Mesothelial cell of epicardium (in vitro differentiated cells): ENCODE measurements at regions not wholly inside any gene's neighbourhood (a gene's known extent, or its start where the extent isn't known, plus 50 kb on each side); places are given as distances from the start of the nearest gene placed in this dataset.

Experiments used
- DNase-seq, 2 experiments: peaks; one replicate each; pipeline ENCODE4 v3.0.0; 2021; ENCODE audit warnings: low spot score in 2 of 2; ENCODE audit not compliant: unreplicated experiment in 2 of 2
- H3K27ac Mint-ChIP-seq: 2 replicates; pipeline ENCODE4 v1.8.0; 2021; ENCODE audit warnings: mixed read lengths
- H3K27me3 Mint-ChIP-seq: 2 replicates; pipeline ENCODE4 v1.8.0; 2021; ENCODE audit warnings: low read depth, mixed read lengths
- H3K36me3 Mint-ChIP-seq: 2 replicates; pipeline ENCODE4 v1.8.0; 2021; ENCODE audit warnings: mixed read lengths
- H3K4me1 Mint-ChIP-seq: 2 replicates; pipeline ENCODE4 v1.8.0; 2021; ENCODE audit warnings: mixed read lengths
- H3K4me3 Mint-ChIP-seq: 2 replicates; pipeline ENCODE4 v1.8.0; 2021; ENCODE audit warnings: mild to moderate bottlenecking, moderate library complexity, mixed read lengths
- H3K9me3 Mint-ChIP-seq: 2 replicates; pipeline ENCODE4 v1.8.0; 2021; ENCODE audit warnings: mixed read lengths
- TF ChIP-seq, protein P1 (sequence below): fragments of 200-600 bp; sonication (generic); IDR thresholded peaks from one replicate; pipeline ENCODE4 v1.5.0; 2021; ENCODE audit warnings: antibody characterized with exemption; ENCODE audit not compliant: unreplicated experiment

DNA sequence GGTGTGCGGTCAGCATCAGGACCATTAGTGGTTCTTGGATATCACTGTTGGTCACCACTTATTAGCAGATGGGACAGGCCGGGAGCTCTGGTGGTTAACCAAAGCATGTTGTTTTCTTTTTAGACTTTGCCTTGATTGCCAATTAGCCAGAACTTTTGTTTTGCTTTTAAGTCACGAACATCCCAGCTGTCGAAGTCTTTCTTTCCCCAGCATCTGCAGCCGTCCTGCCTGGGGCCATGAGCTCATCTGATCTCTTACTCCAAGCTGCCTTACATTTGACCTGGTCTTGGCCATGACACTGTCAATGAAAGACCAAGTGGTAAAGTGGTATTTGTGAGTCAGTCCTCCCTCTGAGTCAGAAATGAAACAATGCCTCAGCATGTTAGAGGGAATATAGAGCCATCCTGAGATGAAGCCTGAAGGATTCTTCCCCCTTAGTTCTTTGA lies 53.9 kb upstream of the CREB5 start:
- H3K4me3 Mint-ChIP-seq, result no peak overlapping the region
- H3K36me3 Mint-ChIP-seq, result no peaks in the 10 kb centered on the region
- H3K27me3 Mint-ChIP-seq, result peaks cover 12% of the 10 kb centered on the region
- TF ChIP-seq, protein P1, sequence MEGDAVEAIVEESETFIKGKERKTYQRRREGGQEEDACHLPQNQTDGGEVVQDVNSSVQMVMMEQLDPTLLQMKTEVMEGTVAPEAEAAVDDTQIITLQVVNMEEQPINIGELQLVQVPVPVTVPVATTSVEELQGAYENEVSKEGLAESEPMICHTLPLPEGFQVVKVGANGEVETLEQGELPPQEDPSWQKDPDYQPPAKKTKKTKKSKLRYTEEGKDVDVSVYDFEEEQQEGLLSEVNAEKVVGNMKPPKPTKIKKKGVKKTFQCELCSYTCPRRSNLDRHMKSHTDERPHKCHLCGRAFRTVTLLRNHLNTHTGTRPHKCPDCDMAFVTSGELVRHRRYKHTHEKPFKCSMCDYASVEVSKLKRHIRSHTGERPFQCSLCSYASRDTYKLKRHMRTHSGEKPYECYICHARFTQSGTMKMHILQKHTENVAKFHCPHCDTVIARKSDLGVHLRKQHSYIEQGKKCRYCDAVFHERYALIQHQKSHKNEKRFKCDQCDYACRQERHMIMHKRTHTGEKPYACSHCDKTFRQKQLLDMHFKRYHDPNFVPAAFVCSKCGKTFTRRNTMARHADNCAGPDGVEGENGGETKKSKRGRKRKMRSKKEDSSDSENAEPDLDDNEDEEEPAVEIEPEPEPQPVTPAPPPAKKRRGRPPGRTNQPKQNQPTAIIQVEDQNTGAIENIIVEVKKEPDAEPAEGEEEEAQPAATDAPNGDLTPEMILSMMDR, result no peak
- H3K4me1 Mint-ChIP-seq, result no peaks in the 10 kb centered on the region
- H3K9me3 Mint-ChIP-seq, result no peaks in the 10 kb centered on the region
- DNase-seq, result no peak
- no peak overlapping the region for H3K27ac Mint-ChIP-seq

DNA sequence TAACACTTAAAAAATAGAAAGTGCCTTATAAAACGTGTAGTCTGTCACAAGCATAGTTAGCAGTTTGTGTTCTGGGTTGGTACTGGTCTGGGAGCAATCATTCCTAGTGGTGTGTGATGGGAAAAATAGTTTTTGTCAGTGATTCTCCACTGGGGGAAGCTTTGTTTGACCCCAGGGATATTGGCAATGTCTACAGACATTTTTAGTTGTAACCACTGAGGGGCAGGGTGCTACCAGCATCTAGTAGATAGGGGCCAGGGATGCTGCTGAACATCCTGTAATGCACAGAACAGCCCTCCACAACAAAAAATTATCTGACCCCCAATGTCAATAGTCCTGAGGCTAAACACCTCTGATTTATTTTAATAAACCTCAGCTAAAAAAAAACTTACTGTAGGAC lies 51.6 kb upstream of the CREB5 start:
- DNase-seq, result no peak
- Mint-ChIP-seq H3K4me1 (no peaks in the 10 kb centered on the region), H3K36me3 (peaks cover 2% of the 10 kb centered on the region), H3K27ac (no peak overlapping the region), H3K9me3 (peaks cover 16% of the 10 kb centered on the region), H3K27me3 (peaks cover 12% of the 10 kb centered on the region), H3K4me3 (no peak overlapping the region)
- TF ChIP-seq, protein P1, result no peak

DNA sequence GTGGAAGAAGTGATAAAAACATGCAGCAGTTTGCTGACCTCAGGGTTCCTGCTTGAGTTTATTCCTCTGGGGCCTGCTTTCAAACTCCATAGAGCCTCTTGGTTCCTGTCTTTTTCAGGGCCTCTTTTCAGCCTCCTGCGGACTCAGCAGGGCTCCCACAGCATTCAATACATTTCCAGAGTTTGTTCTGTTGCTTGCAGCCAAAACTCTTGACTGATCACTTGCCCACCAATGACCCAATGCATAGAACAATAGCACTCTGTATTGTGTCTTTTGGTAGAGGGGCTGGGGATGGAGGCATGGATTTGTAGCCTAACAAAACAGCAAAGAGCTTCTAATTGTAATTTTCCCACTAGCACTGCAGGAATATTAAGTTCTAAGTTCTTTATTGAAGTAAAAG lies 50.8 kb upstream of the CREB5 start:
- Mint-ChIP-seq H3K27ac (no peak overlapping the region), H3K4me3 (no peak overlapping the region), H3K4me1 (no peaks in the 10 kb centered on the region), H3K36me3 (peaks cover 2% of the 10 kb centered on the region), H3K9me3 (peaks cover 16% of the 10 kb centered on the region), H3K27me3 (peaks cover 7% of the 10 kb centered on the region)
- no peak for DNase-seq
- TF ChIP-seq, protein P1, result no peak

DNA sequence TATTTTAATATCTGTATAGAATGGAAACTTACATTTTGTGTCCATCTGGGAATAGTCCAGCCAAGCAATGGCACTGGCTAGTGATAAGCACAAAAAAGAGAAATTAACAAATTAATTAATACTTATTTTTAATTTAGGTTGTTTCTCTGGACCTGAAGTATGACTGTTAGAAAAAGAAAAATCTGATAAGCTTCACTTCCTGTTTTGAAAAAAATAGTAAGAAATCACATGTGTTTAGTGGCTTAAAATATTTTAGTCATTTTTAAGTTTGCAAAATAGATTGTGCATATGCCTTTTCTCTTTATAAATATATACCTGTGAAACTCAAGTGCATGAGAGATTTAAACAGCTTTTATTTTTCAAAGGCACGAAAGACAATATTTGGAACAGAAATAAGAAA lies 50.1 kb upstream of the CREB5 start:
- no peak for DNase-seq
- peaks cover 4% of the 10 kb centered on the region for H3K27me3 Mint-ChIP-seq

More for the DNA sequence above, 50.1 kb upstream of the CREB5 start:
- Mint-ChIP-seq H3K36me3 (peaks cover 2% of the 10 kb centered on the region), H3K4me3 (no peak overlapping the region), H3K9me3 (peaks cover 16% of the 10 kb centered on the region), H3K4me1 (no peaks in the 10 kb centered on the region), H3K27ac (no peak overlapping the region)
- TF ChIP-seq, protein P1, result no peak
